ENCODE measurements at regions not wholly inside any gene's neighbourhood (a gene's known extent, or its start where the extent isn't known, plus 50 kb on each side); places are given as distances from the start of the nearest gene placed in this dataset.

DNA sequence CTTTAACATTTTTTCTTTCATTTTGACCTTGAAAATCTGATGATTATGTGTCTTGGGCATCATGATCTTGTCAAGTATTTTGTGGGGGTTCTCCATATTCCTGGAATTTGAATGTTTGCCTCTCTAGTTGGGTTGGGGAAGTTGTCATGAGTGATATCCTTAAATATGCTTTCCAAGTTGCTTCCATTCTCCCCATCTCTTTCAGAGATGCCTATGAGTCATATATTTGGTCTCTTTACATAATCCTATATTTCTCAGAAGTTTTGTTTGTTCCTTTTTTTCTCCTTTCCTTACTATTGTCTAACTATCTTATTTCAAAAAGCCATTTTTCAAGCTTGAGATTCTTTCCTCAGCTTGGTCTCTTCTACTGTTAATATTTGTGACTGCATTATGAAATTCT lies 69.0 kb upstream of the CCDC80 start:
- H3K36me3 ChIP-seq (ENCODE audit: control insufficient read depth in 1 of 2, insufficient read depth in 2 of 2, low read length in 2 of 2) = no peaks in the 10 kb centered on the region
- H3K4me1 ChIP-seq (ENCODE audit: control insufficient read depth in 1 of 2, insufficient read depth in 2 of 2, low read length in 2 of 2) = no peaks in the 10 kb centered on the region
- TF ChIP-seq, protein P1, sequence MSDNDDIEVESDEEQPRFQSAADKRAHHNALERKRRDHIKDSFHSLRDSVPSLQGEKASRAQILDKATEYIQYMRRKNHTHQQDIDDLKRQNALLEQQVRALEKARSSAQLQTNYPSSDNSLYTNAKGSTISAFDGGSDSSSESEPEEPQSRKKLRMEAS (IDR thresholded peaks at IDR 0.05) = no peak
- TF ChIP-seq ZNF274 (IDR thresholded peaks at IDR 0.05; ENCODE audit: low read depth, low read length) = no peak
- TF ChIP-seq ELF1 (IDR thresholded peaks at IDR 0.05; ENCODE audit: borderline replicate concordance, low read depth) = no peak
- no peak for TF ChIP-seq YY1 (IDR thresholded peaks at IDR 0.05; ENCODE audit: extremely low read depth, insufficient replicate concordance, low read depth, low read length)
- TF ChIP-seq EZH2phosphoT487 (IDR thresholded peaks at IDR 0.05; ENCODE audit: borderline replicate concordance) = no peak
- no peak for TF ChIP-seq TCF7L2 (IDR thresholded peaks at IDR 0.05; ENCODE audit: borderline replicate concordance, extremely low read depth, insufficient read depth, insufficient read length)
- TF ChIP-seq SIN3A (IDR thresholded peaks at IDR 0.05; ENCODE audit: low read depth) = no peak
- TF ChIP-seq RAD21 (IDR thresholded peaks at IDR 0.05; ENCODE audit: low read depth) = no peak
- CTCF ChIA-PET = interaction anchor here (0.8 kb wide), 1 partner anchor 25 kb away, joined by 3 read pairs; no protein-coding TSS in a partner anchor
- BruUV-seq (replicated peaks) = no TSS peak
- intact Hi-C loops (cut with micrococcal nuclease) = no loop called here
- H3K27ac ChIP-seq (ENCODE audit: low read depth, low read length) = no peak overlapping the region
- no peaks in the 10 kb centered on the region for H3K9me2 ChIP-seq (ENCODE audit: insufficient read depth)
- H3K4me2 ChIP-seq (ENCODE audit: low read length) = no peak overlapping the region
- H3K79me2 ChIP-seq (ENCODE audit: insufficient read depth, low read length) = no peaks in the 10 kb centered on the region
- RAD21 ChIA-PET (ENCODE audit: low non-redundant PET in 1 of 2, low total read pairs in 2 of 2, uncharacterized antibody in 2 of 2, unreplicated experiment in 2 of 2) = no interaction called here
- H2AFZ ChIP-seq (ENCODE audit: low read depth, low read length, poor library complexity, severe bottlenecking) = no peak overlapping the region
- H3K27me3 ChIP-seq (ENCODE audit: insufficient read depth, low read length) = no peaks in the 10 kb centered on the region
- DNase-seq (ENCODE audit: low read depth, low spot score) (no peak), ATAC-seq (no peak)
- no peak overlapping the region for H3K9ac ChIP-seq (ENCODE audit: low read length)
- no peaks in the 10 kb centered on the region for H4K20me1 ChIP-seq (ENCODE audit: insufficient read depth)
- H3K9me3 ChIP-seq (ENCODE audit: control insufficient read depth in 1 of 2, insufficient read depth in 1 of 2, low read depth in 1 of 2, low read length in 2 of 2) = no peaks in the 10 kb centered on the region
- no peak overlapping the region for H3K4me3 ChIP-seq (replicated peaks in 1 of 2; ENCODE audit: low read depth in 1 of 2, low read length in 2 of 2)
- POLR2A ChIA-PET = no interaction called here

DNA sequence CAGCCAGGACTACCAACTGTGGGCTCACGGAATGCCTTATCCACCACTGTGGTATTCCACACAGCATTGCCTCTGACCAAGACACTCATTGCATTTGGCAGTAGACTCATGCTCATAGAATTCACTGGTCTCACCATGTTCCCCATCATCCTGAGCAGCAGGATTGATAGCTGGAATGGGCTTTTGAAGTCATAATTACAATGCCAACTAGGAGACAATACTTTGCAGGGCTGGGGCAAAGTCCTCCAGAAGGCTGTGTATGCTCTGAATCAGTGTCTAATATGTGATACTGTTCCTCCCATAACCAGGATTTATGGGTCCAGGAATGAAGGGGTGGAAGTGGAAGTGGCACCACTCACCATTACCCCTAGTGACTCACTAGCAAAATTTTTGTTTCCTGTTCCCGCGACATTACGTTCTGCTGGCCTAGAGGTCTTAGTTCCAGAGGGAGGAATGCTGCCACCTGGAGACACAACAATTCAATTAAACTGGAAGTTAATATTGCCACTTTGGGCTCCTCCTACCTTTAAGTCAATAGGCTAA lies 58.6 kb upstream of the CCDC80 start:
- no TSS peak for BruUV-seq (replicated peaks)
- Histone ChIP-seq H3K36me3 (ENCODE audit: control insufficient read depth in 1 of 2, insufficient read depth in 2 of 2, low read length in 2 of 2) (no peaks in the 10 kb centered on the region), H2AFZ (ENCODE audit: low read depth, low read length, poor library complexity, severe bottlenecking) (peak overlapping the region; percentile 80), H3K4me3 (replicated peaks in 1 of 2; ENCODE audit: low read depth in 1 of 2, low read length in 2 of 2) (no peak overlapping the region), H3K79me2 (ENCODE audit: insufficient read depth, low read length) (no peaks in the 10 kb centered on the region), H4K20me1 (ENCODE audit: insufficient read depth) (no peaks in the 10 kb centered on the region), H3K9me2 (ENCODE audit: insufficient read depth) (no peaks in the 10 kb centered on the region), H3K27ac (ENCODE audit: low read depth, low read length) (no peak overlapping the region), H3K4me2 (ENCODE audit: low read length) (peak overlapping the region; percentile 46; the same call in 1 of the 2 replicates), H3K9me3 (ENCODE audit: control insufficient read depth in 1 of 2, insufficient read depth in 1 of 2, low read depth in 1 of 2, low read length in 2 of 2) (no peaks in the 10 kb centered on the region), H3K9ac (ENCODE audit: low read length) (no peak overlapping the region), H3K27me3 (ENCODE audit: insufficient read depth, low read length) (no peaks in the 10 kb centered on the region), H3K4me1 (ENCODE audit: control insufficient read depth in 1 of 2, insufficient read depth in 2 of 2, low read length in 2 of 2) (peaks cover 0 to 7% of the 10 kb centered on the region in 2 experiments; a peak in 2 of 4 replicates)
- POLR2A ChIA-PET = no interaction called here
- ATAC-seq (peak; percentile 91), DNase-seq (ENCODE audit: low read depth, low spot score) (peak; percentile 34)
- TF ChIP-seq RAD21 (IDR thresholded peaks at IDR 0.05; ENCODE audit: low read depth) = peak; percentile 68
- TF ChIP-seq SP1 (IDR thresholded peaks at IDR 0.05; ENCODE audit: low read depth) = no peak
- no peak for TF ChIP-seq JUND (IDR thresholded peaks at IDR 0.05)
- TF ChIP-seq, protein P2, sequence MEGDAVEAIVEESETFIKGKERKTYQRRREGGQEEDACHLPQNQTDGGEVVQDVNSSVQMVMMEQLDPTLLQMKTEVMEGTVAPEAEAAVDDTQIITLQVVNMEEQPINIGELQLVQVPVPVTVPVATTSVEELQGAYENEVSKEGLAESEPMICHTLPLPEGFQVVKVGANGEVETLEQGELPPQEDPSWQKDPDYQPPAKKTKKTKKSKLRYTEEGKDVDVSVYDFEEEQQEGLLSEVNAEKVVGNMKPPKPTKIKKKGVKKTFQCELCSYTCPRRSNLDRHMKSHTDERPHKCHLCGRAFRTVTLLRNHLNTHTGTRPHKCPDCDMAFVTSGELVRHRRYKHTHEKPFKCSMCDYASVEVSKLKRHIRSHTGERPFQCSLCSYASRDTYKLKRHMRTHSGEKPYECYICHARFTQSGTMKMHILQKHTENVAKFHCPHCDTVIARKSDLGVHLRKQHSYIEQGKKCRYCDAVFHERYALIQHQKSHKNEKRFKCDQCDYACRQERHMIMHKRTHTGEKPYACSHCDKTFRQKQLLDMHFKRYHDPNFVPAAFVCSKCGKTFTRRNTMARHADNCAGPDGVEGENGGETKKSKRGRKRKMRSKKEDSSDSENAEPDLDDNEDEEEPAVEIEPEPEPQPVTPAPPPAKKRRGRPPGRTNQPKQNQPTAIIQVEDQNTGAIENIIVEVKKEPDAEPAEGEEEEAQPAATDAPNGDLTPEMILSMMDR (IDR thresholded peaks at IDR 0.05 in 2 of 3, conservative IDR thresholded peaks at IDR 0.05 in 1 of 3; ENCODE audit: borderline replicate concordance in 1 of 3, insufficient read depth in 1 of 3, low read depth in 2 of 3, low read length in 2 of 3) = peak in 2 of 3 experiments; percentile 29 to 50; a peak in 2 of 6 replicates
- TF ChIP-seq, protein P3, sequence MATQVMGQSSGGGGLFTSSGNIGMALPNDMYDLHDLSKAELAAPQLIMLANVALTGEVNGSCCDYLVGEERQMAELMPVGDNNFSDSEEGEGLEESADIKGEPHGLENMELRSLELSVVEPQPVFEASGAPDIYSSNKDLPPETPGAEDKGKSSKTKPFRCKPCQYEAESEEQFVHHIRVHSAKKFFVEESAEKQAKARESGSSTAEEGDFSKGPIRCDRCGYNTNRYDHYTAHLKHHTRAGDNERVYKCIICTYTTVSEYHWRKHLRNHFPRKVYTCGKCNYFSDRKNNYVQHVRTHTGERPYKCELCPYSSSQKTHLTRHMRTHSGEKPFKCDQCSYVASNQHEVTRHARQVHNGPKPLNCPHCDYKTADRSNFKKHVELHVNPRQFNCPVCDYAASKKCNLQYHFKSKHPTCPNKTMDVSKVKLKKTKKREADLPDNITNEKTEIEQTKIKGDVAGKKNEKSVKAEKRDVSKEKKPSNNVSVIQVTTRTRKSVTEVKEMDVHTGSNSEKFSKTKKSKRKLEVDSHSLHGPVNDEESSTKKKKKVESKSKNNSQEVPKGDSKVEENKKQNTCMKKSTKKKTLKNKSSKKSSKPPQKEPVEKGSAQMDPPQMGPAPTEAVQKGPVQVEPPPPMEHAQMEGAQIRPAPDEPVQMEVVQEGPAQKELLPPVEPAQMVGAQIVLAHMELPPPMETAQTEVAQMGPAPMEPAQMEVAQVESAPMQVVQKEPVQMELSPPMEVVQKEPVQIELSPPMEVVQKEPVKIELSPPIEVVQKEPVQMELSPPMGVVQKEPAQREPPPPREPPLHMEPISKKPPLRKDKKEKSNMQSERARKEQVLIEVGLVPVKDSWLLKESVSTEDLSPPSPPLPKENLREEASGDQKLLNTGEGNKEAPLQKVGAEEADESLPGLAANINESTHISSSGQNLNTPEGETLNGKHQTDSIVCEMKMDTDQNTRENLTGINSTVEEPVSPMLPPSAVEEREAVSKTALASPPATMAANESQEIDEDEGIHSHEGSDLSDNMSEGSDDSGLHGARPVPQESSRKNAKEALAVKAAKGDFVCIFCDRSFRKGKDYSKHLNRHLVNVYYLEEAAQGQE (IDR thresholded peaks at IDR 0.05; ENCODE audit: low read depth) = no peak
- TF ChIP-seq CEBPB (IDR thresholded peaks at IDR 0.05; ENCODE audit: low read depth) = no peak
- TF ChIP-seq CBX3 (IDR thresholded peaks at IDR 0.05; ENCODE audit: low read depth) = peak; percentile 64; the same call in 1 of the 2 replicates
- intact Hi-C loops (cut with micrococcal nuclease) = no loop called here
- CTCF ChIA-PET = no interaction called here
- RAD21 ChIA-PET (ENCODE audit: low non-redundant PET in 1 of 2, low total read pairs in 2 of 2, uncharacterized antibody in 2 of 2, unreplicated experiment in 2 of 2) = no interaction called here
